WTC11 (cell line): ENCODE measurements at regions not wholly inside any gene's neighbourhood (a gene's known extent, or its start where the extent isn't known, plus 50 kb on each side); places are given as distances from the start of the nearest gene placed in this dataset.

Source experiments
- ATAC-seq: fragments of 200-7000 bp; cut with Tn5 transposase; 2 replicates; pipeline ENCODE4 v1.10.0; 2021; ENCODE audit warnings: mild to moderate bottlenecking, moderate library complexity
- CTCF ChIA-PET: fragments of 300-600 bp; sonication (Branson Sonifier 250); formaldehyde crosslinking; loops from one replicate; lab custom pipeline; 2021; ENCODE audit warnings: antibody characterized with exemption; lab: Charles Lee
- POLR2A ChIA-PET: fragments of 350-600 bp; sonication (Branson Sonifier 250); formaldehyde crosslinking; loops from one replicate; lab custom pipeline; 2021; ENCODE audit warnings: antibody characterized with exemption; lab: Charles Lee
- DNase-seq: peaks from one replicate; pipeline ENCODE4 v3.0.0; 2021; ENCODE audit warnings: low spot score
- H3K27ac Mint-ChIP-seq: 2 replicates; pipeline ENCODE4 v1.8.0; 2021; ENCODE audit warnings: mixed read lengths
- H3K27me3 Mint-ChIP-seq: 2 replicates; pipeline ENCODE4 v1.8.0; 2021; ENCODE audit warnings: low read depth, mild to moderate bottlenecking, moderate library complexity, mixed read lengths
- H3K36me3 Mint-ChIP-seq: 2 replicates; pipeline ENCODE4 v1.8.0; 2021; ENCODE audit warnings: mixed read lengths
- H3K4me1 Mint-ChIP-seq: 2 replicates; pipeline ENCODE4 v1.8.0; 2022; ENCODE audit warnings: mixed read lengths
- H3K4me3 Mint-ChIP-seq: 2 replicates; pipeline ENCODE4 v1.8.0; 2021; ENCODE audit warnings: mild to moderate bottlenecking, moderate library complexity, mixed read lengths
- H3K9me3 Mint-ChIP-seq: 2 replicates; pipeline ENCODE4 v1.8.0; 2021; ENCODE audit warnings: mixed read lengths
- ATF1 ChIP-seq: sonication (generic); formaldehyde crosslinking; IDR thresholded peaks from 2 replicates; pipeline ENCODE4 v1.8.1; 2023; ENCODE audit warnings: mild to moderate bottlenecking, moderate library complexity, missing genetic modification reagents
- CREB1 ChIP-seq: sonication (generic); formaldehyde crosslinking; IDR thresholded peaks from 2 replicates; pipeline ENCODE4 v1.8.0; 2023; ENCODE audit warnings: mild to moderate bottlenecking, missing genetic modification reagents
- ETV6 ChIP-seq: sonication (generic); formaldehyde crosslinking; IDR thresholded peaks from 2 replicates; pipeline ENCODE4 v1.8.1; 2022; ENCODE audit warnings: mild to moderate bottlenecking, missing genetic modification reagents
- FOXJ3 ChIP-seq: sonication (generic); formaldehyde crosslinking; IDR thresholded peaks from 2 replicates; pipeline ENCODE4 v1.9.0; 2021; ENCODE audit warnings: missing genetic modification reagents, mild to moderate bottlenecking, borderline replicate concordance
- NFYB ChIP-seq: sonication (generic); formaldehyde crosslinking; conservative IDR thresholded peaks from 2 replicates; pipeline ENCODE4 v1.8.0; 2022; ENCODE audit warnings: low read depth, missing genetic modification reagents
- NR3C1 ChIP-seq: sonication (generic); formaldehyde crosslinking; conservative IDR thresholded peaks from 2 replicates; pipeline ENCODE4 v1.8.1; 2023; ENCODE audit warnings: low read depth, mild to moderate bottlenecking, missing genetic modification reagents
- OVOL2 ChIP-seq: fragments of 250-450 bp; sonication (Bioruptor Pico); IDR thresholded peaks from 2 replicates; pipeline ENCODE4 v1.9.0; 2021; ENCODE audit warnings: mild to moderate bottlenecking, borderline replicate concordance
- TCF7 ChIP-seq: sonication (generic); formaldehyde crosslinking; IDR thresholded peaks from 2 replicates; pipeline ENCODE4 v1.8.0; 2022; ENCODE audit warnings: mild to moderate bottlenecking, low read depth, missing genetic modification reagents, moderate library complexity
- ZNF263 ChIP-seq: sonication (generic); formaldehyde crosslinking; IDR thresholded peaks from 2 replicates; pipeline ENCODE4 v1.8.1; 2022; ENCODE audit warnings: low read depth, mild to moderate bottlenecking, moderate library complexity, missing genetic modification reagents
- ZNF396 ChIP-seq: fragments of 250-450 bp; sonication (Bioruptor Pico); IDR thresholded peaks from 2 replicates; pipeline ENCODE4 v1.8.0; 2021; ENCODE audit warnings: mild to moderate bottlenecking, moderate library complexity, borderline replicate concordance
- TF ChIP-seq, protein P1 (sequence below): fragments of 250-450 bp; sonication (Bioruptor Pico); conservative IDR thresholded peaks from 2 replicates; pipeline ENCODE4 v1.9.0; 2021; ENCODE audit warnings: mild to moderate bottlenecking
- TF ChIP-seq, protein P2 (sequence below): sonication (generic); formaldehyde crosslinking; conservative IDR thresholded peaks from 2 replicates; pipeline ENCODE4 v1.8.1; 2023; ENCODE audit warnings: mild to moderate bottlenecking, low read depth, missing genetic modification reagents, moderate library complexity
- TF ChIP-seq, protein P3 (sequence below): fragments of 250-450 bp; sonication (Bioruptor Pico); IDR thresholded peaks from 2 replicates; pipeline ENCODE4 v1.9.0; 2021; ENCODE audit warnings: mild to moderate bottlenecking
- TF ChIP-seq, protein P4 (sequence below): sonication (generic); formaldehyde crosslinking; conservative IDR thresholded peaks from 2 replicates; pipeline ENCODE4 v1.8.1; 2022; ENCODE audit warnings: mild to moderate bottlenecking, missing genetic modification reagents
- TF ChIP-seq, protein P5 (sequence below): fragments of 250-450 bp; sonication (Bioruptor Pico); IDR thresholded peaks from 2 replicates; pipeline ENCODE4 v1.9.0; 2021; ENCODE audit warnings: moderate library complexity, mild to moderate bottlenecking, inconsistent platforms, borderline replicate concordance
- TF ChIP-seq, protein P6 (sequence below): sonication (generic); formaldehyde crosslinking; IDR thresholded peaks from 2 replicates; pipeline ENCODE4 v1.8.0; 2022; ENCODE audit warnings: mild to moderate bottlenecking, missing genetic modification reagents
- TF ChIP-seq, protein P7 (sequence below): sonication (generic); formaldehyde crosslinking; IDR thresholded peaks from 2 replicates; pipeline ENCODE4 v1.8.0; 2023; ENCODE audit warnings: missing genetic modification reagents
- TF ChIP-seq, protein P8 (sequence below): sonication (generic); formaldehyde crosslinking; IDR thresholded peaks from 2 replicates; pipeline ENCODE4 v1.8.1; 2023; ENCODE audit warnings: mild to moderate bottlenecking, missing genetic modification reagents
- TF ChIP-seq, protein P9 (sequence below): sonication (generic); formaldehyde crosslinking; IDR thresholded peaks from 2 replicates; pipeline ENCODE4 v1.8.1; 2022; ENCODE audit warnings: mild to moderate bottlenecking, moderate library complexity, missing genetic modification reagents

DNA sequence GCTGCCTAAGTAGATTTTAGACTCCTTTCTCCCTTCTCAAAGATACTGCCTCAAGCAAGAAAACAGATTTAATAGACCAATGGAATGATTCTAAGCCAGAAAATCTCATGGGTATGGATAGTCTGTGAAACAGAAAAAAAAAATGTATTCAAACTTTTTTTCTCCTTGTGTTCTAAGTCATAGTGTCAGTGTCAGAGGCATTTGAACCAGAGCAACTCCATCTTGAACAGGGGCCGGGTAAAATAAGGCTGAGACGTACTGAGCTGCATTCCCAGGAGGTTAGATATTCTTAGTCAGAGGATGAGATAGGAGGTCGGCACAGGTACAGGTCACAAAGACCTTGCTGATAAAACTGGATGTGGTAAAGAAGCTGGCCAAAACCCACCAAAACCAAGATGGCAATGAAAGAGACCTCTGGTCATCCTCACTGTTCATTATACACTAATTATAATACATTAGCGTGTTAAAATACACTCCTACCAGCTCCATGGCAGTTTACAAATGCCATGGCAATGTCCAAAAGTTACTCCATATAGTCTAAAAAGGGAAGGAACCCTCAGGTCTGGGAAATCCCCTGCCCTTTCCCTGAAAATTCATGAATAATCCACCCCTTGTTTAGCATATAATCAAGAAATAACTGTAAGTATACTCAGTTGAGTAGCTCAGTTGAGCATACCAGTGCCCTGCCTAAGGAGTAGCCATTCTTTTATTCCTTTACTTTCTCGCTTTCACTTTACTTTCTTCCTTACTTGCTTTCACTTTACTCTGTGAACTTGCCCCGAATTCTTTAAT is 72.8 kb upstream of the GOLGA8B start (continued):
- TF ChIP-seq, protein P1, sequence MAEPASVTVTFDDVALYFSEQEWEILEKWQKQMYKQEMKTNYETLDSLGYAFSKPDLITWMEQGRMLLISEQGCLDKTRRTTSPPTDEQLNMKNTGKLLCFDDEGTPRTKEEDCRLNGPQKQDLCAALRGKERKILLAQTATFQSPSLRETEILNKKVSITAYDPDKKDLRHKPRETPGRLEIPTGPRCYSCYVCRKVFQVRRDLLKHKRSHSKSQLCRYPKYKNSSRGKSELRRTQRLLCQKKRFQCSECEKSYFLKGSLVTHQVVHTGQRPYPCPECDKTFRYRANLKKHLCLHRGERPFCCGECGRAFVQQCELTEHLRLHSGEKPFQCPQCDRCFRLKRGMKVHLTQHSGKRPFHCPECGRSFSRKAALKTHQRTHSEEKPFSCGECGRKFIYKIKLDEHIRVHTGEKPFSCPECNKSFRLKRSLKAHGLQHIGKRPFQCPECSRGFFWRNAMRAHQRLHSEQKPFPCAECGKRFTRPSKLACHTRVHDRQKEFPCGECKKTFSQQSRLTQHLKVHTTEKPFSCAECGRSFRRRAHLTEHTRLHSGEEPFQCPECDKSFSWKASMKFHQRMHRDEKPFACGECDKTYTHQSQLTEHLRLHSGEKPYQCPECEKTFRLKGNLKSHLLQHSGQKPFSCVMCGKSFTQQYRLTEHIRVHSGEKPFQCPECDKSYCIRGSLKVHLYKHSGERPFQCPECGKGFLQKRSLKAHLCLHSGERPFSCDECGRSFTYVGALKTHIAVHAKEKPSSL, result no peak
- TF ChIP-seq ZNF263 (CRISPR knock-in tag) (no peak), ATF1 (CRISPR knock-in tag) (no peak), ZNF396 (CRISPR knock-in tag) (no peak), NR3C1 (CRISPR knock-in tag) (no peak), NFYB (no peak)
- TF ChIP-seq, protein P2, sequence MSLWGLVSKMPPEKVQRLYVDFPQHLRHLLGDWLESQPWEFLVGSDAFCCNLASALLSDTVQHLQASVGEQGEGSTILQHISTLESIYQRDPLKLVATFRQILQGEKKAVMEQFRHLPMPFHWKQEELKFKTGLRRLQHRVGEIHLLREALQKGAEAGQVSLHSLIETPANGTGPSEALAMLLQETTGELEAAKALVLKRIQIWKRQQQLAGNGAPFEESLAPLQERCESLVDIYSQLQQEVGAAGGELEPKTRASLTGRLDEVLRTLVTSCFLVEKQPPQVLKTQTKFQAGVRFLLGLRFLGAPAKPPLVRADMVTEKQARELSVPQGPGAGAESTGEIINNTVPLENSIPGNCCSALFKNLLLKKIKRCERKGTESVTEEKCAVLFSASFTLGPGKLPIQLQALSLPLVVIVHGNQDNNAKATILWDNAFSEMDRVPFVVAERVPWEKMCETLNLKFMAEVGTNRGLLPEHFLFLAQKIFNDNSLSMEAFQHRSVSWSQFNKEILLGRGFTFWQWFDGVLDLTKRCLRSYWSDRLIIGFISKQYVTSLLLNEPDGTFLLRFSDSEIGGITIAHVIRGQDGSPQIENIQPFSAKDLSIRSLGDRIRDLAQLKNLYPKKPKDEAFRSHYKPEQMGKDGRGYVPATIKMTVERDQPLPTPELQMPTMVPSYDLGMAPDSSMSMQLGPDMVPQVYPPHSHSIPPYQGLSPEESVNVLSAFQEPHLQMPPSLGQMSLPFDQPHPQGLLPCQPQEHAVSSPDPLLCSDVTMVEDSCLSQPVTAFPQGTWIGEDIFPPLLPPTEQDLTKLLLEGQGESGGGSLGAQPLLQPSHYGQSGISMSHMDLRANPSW, result no peak
- TF ChIP-seq, protein P3, sequence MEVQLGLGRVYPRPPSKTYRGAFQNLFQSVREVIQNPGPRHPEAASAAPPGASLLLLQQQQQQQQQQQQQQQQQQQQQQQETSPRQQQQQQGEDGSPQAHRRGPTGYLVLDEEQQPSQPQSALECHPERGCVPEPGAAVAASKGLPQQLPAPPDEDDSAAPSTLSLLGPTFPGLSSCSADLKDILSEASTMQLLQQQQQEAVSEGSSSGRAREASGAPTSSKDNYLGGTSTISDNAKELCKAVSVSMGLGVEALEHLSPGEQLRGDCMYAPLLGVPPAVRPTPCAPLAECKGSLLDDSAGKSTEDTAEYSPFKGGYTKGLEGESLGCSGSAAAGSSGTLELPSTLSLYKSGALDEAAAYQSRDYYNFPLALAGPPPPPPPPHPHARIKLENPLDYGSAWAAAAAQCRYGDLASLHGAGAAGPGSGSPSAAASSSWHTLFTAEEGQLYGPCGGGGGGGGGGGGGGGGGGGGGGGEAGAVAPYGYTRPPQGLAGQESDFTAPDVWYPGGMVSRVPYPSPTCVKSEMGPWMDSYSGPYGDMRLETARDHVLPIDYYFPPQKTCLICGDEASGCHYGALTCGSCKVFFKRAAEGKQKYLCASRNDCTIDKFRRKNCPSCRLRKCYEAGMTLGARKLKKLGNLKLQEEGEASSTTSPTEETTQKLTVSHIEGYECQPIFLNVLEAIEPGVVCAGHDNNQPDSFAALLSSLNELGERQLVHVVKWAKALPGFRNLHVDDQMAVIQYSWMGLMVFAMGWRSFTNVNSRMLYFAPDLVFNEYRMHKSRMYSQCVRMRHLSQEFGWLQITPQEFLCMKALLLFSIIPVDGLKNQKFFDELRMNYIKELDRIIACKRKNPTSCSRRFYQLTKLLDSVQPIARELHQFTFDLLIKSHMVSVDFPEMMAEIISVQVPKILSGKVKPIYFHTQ (CRISPR knock-in tag), result no peak
- TF ChIP-seq, protein P4, sequence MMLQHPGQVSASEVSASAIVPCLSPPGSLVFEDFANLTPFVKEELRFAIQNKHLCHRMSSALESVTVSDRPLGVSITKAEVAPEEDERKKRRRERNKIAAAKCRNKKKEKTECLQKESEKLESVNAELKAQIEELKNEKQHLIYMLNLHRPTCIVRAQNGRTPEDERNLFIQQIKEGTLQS (CRISPR knock-in tag), result no peak

DNA sequence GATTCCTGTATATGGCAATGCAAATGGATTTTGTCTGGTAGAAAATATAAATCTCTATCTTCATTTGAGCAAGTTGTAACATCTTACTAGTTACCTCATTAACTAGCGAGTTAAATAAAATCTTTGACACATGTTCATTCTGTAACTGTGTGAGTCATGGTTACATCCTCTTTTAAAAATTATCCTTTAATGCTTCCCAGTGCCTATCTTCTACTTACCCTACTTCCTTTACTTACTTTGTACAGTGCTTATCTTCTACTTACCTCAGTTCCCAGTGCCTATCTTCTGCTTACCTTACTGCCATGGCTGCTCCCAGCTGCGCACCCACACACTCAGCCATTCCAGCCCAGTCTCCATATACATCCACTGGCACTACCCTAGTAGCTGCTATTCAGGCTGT is 71.9 kb upstream of the GOLGA8B start:
- POLR2A ChIA-PET, result no interaction called here
- Mint-ChIP-seq H3K36me3 (no peaks in the 10 kb centered on the region), H3K27me3 (no peaks in the 10 kb centered on the region; the same call in 1 of the 2 replicates), H3K27ac (no peak overlapping the region), H3K4me1 (peaks cover 31% of the 10 kb centered on the region), H3K4me3 (no peak overlapping the region), H3K9me3 (no peaks in the 10 kb centered on the region)
- DNase-seq, result no peak
- CTCF ChIA-PET, result no interaction called here
- TF ChIP-seq TCF7 (CRISPR knock-in tag), result no peak
- TF ChIP-seq, protein P5, sequence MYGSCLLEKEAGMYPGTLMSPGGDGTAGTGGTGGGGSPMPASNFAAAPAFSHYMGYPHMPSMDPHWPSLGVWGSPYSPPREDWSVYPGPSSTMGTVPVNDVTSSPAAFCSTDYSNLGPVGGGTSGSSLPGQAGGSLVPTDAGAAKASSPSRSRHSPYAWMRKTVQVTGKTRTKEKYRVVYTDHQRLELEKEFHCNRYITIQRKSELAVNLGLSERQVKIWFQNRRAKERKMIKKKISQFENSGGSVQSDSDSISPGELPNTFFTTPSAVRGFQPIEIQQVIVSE (CRISPR knock-in tag), result no peak
- TF ChIP-seq, protein P6, sequence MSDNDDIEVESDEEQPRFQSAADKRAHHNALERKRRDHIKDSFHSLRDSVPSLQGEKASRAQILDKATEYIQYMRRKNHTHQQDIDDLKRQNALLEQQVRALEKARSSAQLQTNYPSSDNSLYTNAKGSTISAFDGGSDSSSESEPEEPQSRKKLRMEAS (CRISPR knock-in tag), result no peak
- ATAC-seq, result no peak

DNA sequence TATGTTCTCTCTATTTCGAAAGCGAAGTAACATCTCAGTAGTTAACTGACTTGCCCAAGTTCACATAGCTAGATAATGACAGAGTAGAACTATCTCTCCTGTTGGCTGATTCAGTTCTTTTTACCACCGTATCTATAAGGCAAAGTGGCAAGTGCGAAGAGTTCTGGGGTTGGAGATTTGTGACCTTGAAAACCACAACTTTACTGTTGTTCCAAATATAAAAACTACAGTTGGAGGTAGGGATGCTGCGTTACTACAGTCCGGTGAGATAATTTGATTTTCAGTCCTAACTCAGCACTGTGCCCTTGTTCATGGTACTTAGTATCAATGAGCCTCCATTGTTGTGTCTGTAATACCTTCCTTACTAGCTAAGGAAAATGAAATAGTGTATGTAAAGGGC is 71.2 kb upstream of the GOLGA8B start:
- H3K9me3 Mint-ChIP-seq, result no peaks in the 10 kb centered on the region
- H3K4me1 Mint-ChIP-seq, result peaks cover 31% of the 10 kb centered on the region
- H3K4me3 Mint-ChIP-seq, result no peak overlapping the region
- TF ChIP-seq FOXJ3 (CRISPR knock-in tag) (no peak), ETV6 (no peak), CREB1 (no peak), OVOL2 (no peak)
- TF ChIP-seq, protein P4 (CRISPR knock-in tag), result no peak
- TF ChIP-seq, protein P7, sequence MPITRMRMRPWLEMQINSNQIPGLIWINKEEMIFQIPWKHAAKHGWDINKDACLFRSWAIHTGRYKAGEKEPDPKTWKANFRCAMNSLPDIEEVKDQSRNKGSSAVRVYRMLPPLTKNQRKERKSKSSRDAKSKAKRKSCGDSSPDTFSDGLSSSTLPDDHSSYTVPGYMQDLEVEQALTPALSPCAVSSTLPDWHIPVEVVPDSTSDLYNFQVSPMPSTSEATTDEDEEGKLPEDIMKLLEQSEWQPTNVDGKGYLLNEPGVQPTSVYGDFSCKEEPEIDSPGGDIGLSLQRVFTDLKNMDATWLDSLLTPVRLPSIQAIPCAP, result no peak
- TF ChIP-seq, protein P8, sequence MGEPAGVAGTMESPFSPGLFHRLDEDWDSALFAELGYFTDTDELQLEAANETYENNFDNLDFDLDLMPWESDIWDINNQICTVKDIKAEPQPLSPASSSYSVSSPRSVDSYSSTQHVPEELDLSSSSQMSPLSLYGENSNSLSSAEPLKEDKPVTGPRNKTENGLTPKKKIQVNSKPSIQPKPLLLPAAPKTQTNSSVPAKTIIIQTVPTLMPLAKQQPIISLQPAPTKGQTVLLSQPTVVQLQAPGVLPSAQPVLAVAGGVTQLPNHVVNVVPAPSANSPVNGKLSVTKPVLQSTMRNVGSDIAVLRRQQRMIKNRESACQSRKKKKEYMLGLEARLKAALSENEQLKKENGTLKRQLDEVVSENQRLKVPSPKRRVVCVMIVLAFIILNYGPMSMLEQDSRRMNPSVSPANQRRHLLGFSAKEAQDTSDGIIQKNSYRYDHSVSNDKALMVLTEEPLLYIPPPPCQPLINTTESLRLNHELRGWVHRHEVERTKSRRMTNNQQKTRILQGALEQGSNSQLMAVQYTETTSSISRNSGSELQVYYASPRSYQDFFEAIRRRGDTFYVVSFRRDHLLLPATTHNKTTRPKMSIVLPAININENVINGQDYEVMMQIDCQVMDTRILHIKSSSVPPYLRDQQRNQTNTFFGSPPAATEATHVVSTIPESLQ (CRISPR knock-in tag), result no peak
- TF ChIP-seq, protein P9, sequence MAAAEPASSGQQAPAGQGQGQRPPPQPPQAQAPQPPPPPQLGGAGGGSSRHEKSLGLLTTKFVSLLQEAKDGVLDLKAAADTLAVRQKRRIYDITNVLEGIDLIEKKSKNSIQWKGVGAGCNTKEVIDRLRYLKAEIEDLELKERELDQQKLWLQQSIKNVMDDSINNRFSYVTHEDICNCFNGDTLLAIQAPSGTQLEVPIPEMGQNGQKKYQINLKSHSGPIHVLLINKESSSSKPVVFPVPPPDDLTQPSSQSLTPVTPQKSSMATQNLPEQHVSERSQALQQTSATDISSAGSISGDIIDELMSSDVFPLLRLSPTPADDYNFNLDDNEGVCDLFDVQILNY (CRISPR knock-in tag), result no peak
- ChIA-PET POLR2A (no interaction called here), CTCF (no interaction called here)
- no peak for DNase-seq
- no peaks in the 10 kb centered on the region for H3K36me3 Mint-ChIP-seq
- H3K27me3 Mint-ChIP-seq, result no peaks in the 10 kb centered on the region
- no peak overlapping the region for H3K27ac Mint-ChIP-seq
- ATAC-seq, result no peak
